DMS53 treated with DMSO at 0.1 percent for 48 hours (cell line): ENCODE measurements at regions not wholly inside any gene's neighbourhood (a gene's known extent, or its start where the extent isn't known, plus 50 kb on each side); places are given as distances from the start of the nearest gene placed in this dataset.
"Not testable (repeated sequence)": the region's sequence is repeated elsewhere in the genome, so short reads cannot be mapped to it uniquely, and the experiment has no call there.

ENCODE experiments used
- DNase-seq: peaks from one replicate; lab custom pipeline; 2025; ENCODE audit not compliant: unreplicated experiment; lab: John Stamatoyannopoulos, UW

DNA sequence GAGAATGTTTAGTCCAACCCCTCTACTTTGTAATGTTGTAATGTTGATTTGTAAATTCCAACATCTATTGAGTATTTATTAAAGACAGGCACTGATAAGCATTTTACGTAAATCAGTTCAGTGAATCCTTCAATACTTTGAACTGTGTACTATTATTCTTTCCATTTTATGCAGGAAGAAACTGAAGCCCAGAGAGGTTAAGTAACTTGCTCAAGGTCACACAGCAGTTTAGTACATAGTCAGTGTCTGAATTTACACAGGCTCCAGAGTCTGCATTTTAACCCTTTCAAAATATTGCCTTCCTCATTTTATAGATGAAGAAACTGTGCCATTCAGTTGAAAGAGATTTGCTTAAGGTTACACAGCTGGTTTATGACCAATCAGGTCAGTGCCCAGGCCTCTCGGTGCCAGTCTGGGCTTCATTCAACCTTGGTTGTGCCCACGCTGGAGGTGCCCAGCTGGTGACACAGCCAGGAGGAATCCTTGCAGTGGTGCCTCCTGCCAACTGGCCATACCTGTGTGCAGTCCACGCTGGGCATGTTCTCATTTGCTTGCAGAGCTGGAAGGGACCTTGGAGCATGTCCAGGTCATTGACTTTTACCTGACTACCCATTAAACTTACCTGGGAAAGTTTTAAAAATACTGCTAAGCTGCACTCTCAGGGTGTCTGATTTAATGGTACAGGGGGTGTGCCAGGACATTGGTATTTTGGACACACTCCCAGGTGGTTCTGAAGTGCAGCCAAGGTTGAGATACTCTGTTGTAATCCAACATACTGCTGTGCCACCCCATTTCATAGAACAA, 74.3 kb upstream of the CYRIA start:
- DNase-seq, result no peak

DNA sequence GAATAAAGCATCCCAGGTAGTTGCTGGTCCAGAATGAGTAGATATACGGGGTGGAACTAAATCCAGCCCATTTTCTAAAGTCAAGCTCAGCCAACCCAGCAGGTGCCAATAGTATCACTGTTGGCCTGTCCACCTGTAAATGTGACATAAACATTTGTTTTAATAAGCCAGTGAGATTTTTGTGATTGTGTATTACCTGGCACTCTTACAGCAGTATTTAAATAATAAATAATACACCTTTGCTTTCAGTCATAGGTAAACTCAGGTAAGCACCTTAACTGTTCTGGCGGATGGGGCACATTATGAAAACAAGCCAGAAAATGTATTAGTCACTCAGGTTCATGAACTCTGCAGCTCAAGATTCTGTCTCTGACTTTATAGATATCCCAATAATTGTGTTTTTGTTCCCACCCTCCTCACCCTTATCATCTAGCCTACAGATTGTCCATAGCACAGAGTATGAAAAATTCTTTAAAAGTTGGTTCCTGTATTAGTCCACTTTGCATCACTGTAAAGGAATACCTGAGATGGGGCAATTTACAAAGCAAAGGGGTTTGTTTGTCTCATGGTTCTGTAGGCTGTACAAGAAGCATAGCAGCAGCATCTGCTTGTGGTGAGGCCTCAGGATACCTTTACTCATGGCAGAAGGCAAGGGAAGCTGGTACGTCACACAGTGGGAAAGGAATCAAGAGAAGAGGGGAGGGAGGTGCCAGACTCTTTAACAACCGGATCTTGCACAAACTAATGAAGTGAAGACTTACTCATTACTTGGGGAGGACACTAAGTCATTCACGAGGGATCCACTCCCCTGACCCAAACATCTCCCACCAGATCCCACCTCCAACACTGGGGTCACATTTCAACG, 73.0 kb upstream of the CYRIA start:
- DNase-seq, result no peak

DNA sequence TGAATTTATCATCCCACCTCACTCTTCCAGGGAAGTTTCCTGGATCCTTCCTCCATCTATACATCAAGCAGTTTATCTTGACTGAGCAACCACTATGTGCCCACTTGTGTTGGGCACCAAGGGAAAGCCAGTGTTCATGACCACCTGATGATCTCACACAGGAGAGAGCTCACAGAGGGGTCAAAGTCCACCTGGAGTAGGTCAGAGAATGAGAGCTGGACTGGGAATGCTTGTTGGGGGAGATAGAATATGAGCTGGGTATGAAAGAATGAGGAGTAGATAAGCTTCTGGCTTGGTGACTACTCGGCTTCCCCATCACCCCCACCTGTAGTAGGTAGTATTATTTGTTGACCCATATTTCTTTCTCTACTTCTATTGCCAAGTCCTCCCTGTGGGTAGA, 72.2 kb upstream of the CYRIA start:
- DNase-seq, result no peak

DNA sequence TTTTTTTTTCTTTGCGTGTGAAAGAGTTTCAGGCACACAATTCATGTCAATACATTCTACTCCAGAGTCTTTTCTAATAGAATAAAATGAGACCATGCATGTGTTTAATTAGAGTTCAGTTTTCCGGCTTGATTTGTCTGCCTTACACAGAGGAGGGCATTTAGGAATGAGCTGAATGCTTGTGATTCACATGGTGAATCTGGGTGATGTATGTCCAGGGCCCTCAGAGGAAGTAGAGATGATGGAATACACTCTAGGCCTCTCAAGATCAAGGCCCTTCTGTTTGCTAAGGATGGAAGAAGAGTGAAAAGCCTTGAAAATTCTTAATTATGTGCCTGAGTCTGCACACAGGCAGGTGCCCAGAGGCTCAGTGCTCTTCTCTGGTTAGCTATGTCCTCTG, 71.0 kb upstream of the CYRIA start:
- no peak for DNase-seq

DNA sequence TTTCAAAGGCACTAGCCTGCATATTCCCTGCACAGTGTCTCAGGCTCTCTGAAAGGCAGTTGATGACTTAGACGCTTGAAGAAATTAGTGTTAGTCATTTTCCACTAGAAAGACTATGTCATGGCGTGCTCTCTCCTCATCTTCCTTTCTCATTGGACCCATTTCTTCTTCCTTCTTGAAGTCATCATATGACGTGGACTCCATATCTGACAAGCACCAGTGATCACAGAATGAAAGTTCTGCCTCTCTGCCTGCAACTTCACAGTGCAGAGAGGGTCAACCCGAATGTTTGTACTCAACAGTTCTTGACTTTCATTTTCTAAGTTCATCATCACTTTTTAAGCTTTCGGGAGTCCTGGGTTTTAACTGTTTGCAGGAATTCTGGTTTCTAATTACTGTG, 63.7 kb upstream of the CYRIA start:
- DNase-seq, result no peak

DNA sequence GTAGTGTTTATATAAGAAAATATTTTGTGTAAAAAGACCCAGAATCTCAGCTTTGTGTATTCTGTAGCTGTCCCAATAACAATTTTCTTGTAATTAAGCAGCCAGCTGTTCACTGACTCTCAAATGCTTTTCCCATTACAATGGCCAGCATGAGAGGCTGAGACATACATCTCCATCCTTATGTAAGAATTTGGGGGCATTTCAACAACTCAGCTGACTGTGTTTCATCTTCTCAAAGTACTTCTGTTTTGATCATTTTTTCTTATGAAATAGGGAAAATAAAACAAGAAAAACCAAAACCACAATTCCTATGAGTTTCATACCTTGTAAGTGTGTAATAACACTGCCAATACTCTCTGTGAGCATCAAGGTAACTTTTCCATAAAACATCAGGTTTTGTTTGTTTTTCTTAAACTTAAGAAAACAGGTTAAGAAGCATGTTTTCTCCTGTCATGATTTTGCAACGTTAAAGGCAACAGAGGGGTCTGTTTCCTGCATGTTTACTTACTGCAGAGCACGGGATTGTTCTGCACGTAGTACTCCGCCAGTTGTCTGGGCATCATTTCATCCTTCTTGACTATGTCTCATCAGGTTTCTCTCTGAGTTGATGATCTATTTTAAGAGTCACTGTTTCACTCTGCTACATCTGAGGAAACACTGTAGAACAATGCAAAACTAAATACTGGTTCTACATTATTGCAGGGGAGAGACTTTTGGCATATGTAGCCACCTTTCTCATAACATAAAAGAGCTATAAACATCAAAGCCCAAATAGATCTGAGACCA, 62.9 kb upstream of the CYRIA start:
- no peak for DNase-seq

DNA sequence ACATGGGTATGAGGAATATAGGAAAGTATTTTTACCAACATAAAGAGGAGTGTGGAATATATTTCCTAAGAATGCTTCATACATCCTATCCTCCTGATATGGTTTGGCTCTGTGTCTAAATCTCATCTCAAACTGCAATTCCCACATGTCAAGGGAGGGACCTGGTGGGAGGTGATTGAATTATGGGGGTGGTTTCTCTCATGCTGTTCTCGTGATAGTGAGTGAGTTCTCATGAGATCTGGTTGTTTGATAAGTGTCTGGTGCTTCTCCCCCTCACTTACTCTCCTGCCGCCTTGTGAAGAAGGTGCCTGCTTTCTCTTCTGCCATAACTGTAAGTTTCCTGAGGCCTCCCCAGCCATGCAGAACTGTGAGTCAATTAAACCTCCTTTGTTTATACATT, 62.2 kb upstream of the CYRIA start:
- DNase-seq, result not testable (repeated sequence)

DNA sequence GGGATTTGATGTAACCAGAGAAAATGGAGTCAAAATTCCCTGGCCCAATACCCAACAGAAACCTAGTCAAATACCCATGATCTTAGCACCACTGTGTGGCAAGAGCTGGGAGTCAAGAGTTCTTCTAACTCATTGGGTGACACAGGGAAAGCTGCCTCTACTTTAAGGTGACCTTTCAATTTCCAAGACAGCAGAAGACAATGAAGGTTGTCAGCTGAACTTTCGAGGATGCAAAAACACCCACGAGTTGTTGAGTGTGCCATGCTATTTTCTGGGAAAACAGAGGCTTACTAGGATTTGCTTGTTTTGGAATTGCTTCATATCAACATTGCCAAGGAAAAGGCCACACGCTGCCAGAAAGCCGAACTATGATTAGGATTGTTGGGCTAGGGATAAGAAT, 61.6 kb upstream of the CYRIA start:
- DNase-seq, result no peak

DNA sequence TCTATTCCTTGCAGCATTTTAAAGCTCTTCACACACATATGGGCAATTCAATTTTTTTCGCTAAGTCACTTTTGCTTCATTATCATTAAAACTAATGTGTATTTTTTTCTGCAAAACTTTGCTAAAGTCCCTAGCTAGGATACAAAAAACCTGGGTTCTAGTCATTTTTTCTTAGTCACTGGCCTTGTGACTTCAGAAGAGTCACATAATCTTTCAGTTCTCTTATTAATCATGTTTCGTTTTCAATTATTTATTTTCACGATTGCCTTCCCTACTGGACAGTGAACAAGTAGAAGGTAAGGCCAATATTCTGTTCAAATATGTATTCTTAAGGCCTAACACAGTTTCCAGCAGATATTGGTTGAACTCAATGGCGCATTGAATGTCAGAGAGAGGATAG, 60.9 kb upstream of the CYRIA start:
- no peak for DNase-seq

DNA sequence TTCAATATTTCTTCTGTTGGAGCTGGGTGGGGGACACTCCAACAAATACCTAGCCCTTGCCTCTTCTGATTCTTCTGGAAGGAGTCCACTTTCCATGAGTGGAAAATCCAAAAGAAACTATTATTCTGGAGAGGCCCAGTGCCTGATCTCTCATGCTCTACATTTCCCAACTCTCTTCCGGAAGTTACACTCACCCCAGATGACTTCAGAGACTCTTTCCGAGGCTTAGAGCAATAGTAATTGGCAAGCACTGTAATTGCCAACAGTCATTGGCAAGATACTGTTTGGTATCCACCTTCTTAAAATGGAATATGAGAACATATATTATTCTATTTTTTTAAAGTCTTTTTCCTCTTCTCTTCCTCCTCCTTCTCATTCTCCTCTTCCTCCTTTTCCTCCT, 60.5 kb upstream of the CYRIA start:
- DNase-seq, result no peak

DNA sequence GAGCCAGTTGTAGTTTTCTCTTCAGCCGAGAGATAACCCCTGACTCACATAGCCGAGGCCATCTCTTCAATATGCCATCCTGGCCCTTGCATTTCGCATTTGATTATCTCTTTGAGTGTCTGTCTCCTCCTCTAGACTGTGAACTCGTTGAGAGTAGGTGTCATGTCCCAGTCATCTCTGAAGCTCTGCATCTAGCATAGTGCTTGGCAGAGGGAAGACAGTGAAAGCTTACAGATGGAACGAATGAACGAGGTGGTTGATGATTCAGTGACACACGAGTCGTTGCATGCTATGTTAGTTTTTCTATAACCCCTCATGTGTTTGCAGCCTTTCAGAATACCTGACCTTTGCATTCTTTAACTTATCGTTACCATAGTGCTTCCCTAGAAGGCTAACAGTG, 59.9 kb upstream of the CYRIA start:
- peak; percentile 5 for DNase-seq

DNA sequence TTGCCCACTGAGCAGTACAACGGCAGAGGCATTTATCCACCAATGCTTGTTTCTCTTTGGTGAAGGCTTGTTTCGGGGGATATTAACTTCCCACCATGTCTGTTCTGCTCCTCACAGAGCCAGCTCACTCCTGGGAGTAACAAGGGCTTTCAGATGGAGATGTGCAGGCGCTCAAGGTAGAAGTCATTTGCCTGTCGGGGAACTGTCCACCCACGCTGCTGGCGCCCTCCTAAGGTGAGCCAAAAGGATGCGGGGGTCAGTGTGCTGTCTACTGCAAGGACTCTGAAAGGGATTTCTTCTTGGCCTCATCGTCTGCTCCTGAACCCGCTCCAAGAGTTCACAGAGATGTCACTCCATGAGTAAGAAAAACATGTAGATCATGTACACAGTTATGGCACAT, 57.0 kb upstream of the CYRIA start:
- DNase-seq, result no peak

DNA sequence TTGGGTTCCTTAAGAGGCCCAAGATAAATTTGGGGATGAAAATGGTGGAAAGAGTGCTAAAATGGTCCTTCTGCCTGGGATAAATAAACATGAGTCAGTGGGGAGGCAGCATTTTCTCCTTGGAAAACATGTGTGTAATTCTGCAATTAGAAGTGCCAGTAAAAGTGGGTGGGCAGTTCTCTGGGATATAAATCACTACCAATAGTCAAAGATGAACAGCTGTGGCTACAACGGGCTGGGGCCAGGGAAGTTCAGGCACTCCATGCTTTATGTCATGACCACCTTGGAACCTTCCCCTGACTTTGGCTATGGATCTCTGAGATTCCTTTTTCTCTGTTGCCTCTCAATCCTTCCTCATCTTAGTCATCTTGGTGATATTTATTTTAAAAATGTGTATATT, 56.5 kb upstream of the CYRIA start:
- DNase-seq, result no peak

DNA sequence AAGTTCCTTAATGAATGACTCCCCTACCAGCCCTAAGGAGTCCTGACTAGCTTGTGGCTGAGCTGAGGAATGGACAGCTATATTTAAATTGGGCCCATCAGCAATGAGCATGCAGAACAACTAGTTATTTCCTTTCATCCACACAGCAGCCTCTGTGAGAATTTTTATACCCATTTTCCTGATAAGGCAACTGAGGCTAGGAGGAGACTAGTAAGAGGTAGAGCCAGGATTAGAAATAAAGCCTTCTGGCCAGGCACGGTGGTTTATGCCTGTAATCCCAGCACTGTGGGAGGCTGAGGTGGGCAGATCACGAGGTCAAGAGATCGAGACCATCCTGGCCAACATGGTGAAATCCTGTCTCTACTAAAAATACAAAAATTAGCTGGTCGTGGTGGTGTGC, 55.9 kb upstream of the CYRIA start:
- DNase-seq, result not testable (repeated sequence)

DNA sequence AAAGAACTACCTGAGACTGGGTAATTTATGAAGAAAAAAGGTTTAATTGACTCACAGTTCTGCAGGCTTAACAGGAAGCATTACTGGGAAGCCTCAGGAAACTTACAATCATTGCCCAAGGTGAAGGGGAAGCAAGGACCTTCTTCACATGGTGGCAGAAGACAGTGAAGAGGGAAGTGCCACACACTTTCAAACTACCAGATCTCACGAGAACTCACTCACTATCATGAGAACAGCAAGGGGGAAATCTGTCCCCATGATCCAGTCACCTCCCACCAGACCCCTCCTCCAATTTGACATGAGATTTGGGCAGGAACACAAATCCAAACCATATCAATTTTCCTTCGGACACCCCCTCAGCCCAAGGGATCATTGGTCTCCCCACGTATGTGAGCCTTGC, 55.1 kb upstream of the CYRIA start:
- not testable (repeated sequence) for DNase-seq

DNA sequence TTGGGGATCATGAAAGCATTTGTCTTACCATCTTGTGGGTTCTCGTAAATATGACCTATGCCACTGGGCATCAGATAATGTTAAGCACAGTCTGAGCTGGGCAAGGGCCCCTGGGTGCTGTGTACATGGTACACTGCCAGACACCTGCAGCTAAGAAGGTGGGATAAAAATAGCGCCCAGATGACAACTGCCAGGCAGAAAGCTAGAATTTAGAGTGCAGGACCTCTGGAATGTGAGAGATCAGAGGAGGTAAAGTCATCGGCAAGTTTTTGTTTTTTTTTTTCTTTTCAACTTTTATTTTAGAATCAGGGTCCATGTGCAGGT, 53.8 kb upstream of the CYRIA start:
- DNase-seq, result no peak

DNA sequence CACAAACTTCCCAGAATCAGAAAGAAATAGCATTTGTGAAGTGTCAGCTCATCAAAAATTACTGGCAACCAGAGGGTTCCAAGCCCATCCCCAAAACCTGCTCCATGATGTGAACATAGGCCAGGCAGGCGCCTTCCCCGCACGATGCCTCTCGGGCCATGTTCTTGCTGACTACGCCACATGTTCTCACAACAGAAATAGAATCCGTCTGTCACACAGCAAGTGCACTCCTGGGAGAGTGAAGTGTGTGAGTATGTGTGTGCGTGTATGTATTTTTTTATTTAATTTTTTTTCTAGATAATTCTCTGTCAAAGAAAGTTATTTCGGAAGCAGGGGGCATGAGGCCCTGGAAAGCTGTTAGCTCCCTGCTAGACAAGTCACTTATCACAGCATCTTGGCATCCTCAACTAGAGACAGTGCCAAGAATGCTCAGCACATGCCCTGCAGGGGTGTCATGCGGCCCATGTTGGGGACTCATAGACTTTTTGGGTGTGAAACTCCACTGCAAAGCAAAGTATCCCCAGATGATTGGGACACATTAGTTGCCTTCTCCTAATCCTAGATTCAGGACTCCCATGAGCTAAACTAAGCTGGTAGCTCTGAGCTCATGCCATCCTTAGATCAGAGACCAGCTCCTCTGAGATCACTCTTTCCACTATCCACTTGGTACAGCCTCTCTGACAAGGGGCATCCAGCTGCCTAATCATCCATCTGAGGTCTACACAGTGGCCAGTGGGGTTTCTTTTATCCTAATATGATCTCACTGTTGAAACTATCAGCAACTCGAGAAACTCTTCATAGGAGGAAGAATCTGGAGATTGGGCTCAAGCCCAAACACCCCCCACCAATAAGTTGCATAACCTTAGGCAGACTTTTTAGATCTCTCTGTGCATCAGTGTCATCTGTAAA, 53.2 kb upstream of the CYRIA start:
- DNase-seq, result no peak

DNA sequence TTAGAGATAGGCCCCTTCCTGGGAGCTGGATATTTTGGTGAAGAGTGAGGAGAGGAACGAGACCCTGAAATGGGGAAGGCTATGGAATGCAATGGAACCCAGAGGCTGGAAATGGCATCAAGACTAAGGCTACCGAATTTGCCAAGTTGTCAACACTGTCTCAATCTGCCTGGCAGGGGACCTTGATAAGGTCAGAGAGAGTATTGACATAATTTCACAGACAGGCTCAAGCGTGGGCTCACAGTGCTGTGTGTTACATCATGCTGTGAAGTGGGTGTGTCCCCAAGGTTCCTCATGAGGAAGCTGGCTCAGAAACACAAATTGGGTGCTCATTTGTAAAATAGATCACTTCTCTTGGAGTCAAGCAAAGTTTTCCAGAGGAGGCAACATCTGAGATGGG, 51.8 kb upstream of the CYRIA start:
- no peak for DNase-seq

DNA sequence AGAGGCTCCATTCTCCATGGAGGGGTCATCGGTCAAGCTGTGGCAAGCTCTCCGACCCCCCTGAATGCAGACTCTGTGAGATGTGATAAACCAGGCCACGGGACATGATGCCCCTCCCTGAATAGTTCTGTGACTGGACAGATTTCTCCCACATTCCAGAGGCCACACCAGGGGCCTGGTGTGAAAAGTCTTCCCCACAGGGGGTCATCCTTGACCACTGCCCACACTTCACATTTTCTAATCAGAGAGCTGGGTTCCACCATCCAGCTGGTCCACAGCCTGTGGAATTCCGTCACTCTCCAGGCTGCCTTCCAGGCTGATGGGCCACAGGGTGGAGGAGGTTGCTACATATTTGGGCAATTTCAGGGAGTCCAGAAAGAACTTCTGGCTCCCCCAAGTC, 51.3 kb upstream of the CYRIA start:
- no peak for DNase-seq

DNA sequence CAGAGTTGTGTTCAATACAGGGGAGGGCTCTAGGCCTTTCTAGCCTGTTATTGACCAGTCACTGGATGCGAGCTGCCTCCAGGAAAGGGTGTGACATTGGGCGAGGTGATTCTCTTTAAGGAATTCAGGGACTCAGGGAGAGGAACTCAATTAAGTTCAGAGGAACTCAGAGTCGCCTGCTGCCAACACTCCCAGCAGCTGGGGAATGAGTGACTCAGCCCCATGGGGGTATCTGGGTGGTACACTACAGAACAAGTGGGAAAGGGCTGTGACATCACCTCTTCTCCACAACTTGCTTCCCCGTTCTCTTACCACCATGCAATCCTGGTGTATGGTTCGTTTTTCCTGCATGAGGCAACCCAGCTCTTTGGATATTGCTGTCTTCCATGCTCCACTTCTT, 50.4 kb upstream of the CYRIA start:
- no peak for DNase-seq
